ENCODE measurements at regions not wholly inside any gene's neighbourhood (a gene's known extent, or its start where the extent isn't known, plus 50 kb on each side); places are given as distances from the start of the nearest gene placed in this dataset.

- TF ChIP-seq CTCF (IDR thresholded peaks at IDR 0.05) (no peak), POLR2A (IDR thresholded peaks at IDR 0.05) (no peak)
Observed at GRCh38 chr1:173114346-173114745, 63.6 kb upstream of the TNFSF18 start.
